GM12865 (cell line): ENCODE measurements at regions not wholly inside any gene's neighbourhood (a gene's known extent, or its start where the extent isn't known, plus 50 kb on each side); places are given as distances from the start of the nearest gene placed in this dataset.
"Not testable (repeated sequence)": the region's sequence is repeated elsewhere in the genome, so short reads cannot be mapped to it uniquely, and the experiment has no call there.

Experiments used
- DNase-seq: peaks from one replicate; pipeline ENCODE4 v3.0.0; 2010; ENCODE audit warnings: low read depth
- H3K4me3 ChIP-seq: 2 replicates; pipeline ENCODE4 v1.5.1; 2011; ENCODE audit warnings: mild to moderate bottlenecking, low read depth, low read length, control low read depth
- CTCF ChIP-seq: IDR thresholded peaks from 2 replicates; pipeline ENCODE4 v1.5.1; 2011; ENCODE audit warnings: low read length, control low read depth, low read depth, inconsistent platforms; ENCODE audit not compliant: insufficient read depth; ENCODE audit errors: missing control alignments

- TF ChIP-seq CTCF: no peak
- H3K4me3 ChIP-seq: no peak overlapping the region
- no peak for DNase-seq
Measured at GRCh38 chr6:21341910-21342309, 251.6 kb upstream of the SOX4 start.

GRCh38 chr6:21342501-21342900, 251.1 kb upstream of the SOX4 start:
- no peak overlapping the region for H3K4me3 ChIP-seq
- no peak for TF ChIP-seq CTCF
- no peak for DNase-seq

- H3K4me3 ChIP-seq: not testable (repeated sequence)
Measured at GRCh38 chr6:21345704-21346103, 247.8 kb upstream of the SOX4 start.

GRCh38 chr6:21348146-21348503, 245.4 kb upstream of the SOX4 start:
- TF ChIP-seq CTCF: no peak
- H3K4me3 ChIP-seq: no peak overlapping the region
- no peak for DNase-seq

More at GRCh38 chr6:21345704-21346103, 247.8 kb upstream of the SOX4 start:
- not testable (repeated sequence) for DNase-seq

GRCh38 chr6:21348504-21349195, 244.9 kb upstream of the SOX4 start:
- H3K4me3 ChIP-seq: no peak overlapping the region
- no peak for DNase-seq
- no peak for TF ChIP-seq CTCF

- no peak for TF ChIP-seq CTCF
- no peak for DNase-seq
- H3K4me3 ChIP-seq: no peak overlapping the region
Measured at GRCh38 chr6:21349834-21350233, 243.7 kb upstream of the SOX4 start.

- no peak for DNase-seq
- TF ChIP-seq CTCF: no peak
- no peak overlapping the region for H3K4me3 ChIP-seq
Measured at GRCh38 chr6:21350926-21351325, 242.6 kb upstream of the SOX4 start.
